HG03108 (cell line): ENCODE measurements at regions not wholly inside any gene's neighbourhood (a gene's known extent, or its start where the extent isn't known, plus 50 kb on each side); places are given as distances from the start of the nearest gene placed in this dataset.

Source experiments
- ATAC-seq: cut with Tn5 transposase; IDR thresholded peaks from one replicate; pipeline ENCODE4 v1.9.1; 2021; ENCODE audit warnings: moderate library complexity; ENCODE audit not compliant: unreplicated experiment

DNA sequence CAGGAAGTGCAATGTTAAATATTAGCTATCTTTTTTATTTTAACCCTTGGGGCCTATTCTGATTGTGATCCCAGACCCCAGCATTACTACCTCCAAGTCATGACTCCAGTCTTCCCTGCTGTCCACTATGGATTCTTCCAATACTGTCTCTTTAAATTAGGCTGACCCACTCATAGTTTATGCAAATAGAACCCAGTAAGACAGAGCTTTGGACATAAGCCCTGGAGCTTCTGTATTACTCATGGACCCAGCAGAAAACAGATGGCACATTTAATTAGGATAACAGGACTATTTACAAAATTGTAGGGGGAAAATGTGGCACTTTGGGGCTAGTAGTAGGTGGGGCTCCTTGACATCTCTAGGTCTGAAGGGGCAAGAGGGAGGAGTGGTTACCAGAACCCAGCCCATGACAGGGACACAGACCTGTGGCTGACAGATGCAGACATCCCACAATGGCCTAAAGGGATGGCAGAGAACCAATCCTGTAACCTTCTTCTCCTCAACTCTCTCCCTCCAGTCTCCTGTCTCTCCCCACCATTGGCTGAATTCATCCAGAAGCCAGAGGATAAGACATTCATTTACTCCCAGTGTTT, 233.5 kb downstream of the OMA1 start:
- no peak for ATAC-seq

- no peak for ATAC-seq
Measured at GRCh38 chr1:58312461-58312860, 234.1 kb downstream of the OMA1 start.

- no peak for ATAC-seq
Measured at GRCh38 chr1:58310881-58311280, 235.6 kb downstream of the OMA1 start.

DNA sequence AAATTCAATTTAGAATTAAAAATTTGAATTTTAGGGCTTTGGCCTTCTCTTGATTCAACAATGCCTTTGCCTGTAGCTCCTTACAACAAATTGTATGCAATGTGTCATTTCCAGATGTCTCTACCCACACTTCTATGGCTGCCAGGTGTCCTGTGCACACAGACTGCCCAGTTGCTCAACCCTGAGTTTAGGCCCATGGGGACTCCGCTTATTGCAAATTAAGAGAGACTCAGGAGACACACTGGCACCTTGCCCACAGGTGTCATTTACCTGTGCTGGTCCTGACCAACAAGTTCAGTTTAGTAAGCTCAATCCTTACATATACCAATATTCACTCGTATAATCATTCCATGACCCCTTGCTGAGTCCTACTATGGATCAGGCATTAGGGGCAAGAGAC, 236.1 kb downstream of the OMA1 start:
- no peak for ATAC-seq

GRCh38 chr1:58308206-58308605, 238.3 kb downstream of the OMA1 start:
- ATAC-seq, result no peak

DNA sequence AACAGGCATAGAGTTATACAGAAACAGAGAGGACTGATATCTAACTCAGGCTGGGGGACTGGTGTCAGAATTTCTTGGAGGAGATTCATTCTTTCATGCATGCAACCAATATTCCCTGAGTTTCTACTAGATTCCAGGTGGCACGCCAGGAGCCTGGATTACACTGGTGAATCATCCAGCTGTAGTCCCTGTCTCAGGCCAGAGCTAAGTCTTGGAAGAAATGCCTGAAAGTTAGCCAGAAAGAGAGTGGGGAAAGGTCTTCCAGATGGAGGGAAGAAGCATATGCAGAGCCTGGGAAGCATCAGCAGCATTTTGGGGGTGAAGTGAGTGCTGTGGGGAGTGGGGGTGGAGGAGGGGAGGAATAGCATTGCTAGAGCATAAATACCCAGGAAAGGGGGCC, 239.1 kb downstream of the OMA1 start:
- ATAC-seq, result no peak

DNA sequence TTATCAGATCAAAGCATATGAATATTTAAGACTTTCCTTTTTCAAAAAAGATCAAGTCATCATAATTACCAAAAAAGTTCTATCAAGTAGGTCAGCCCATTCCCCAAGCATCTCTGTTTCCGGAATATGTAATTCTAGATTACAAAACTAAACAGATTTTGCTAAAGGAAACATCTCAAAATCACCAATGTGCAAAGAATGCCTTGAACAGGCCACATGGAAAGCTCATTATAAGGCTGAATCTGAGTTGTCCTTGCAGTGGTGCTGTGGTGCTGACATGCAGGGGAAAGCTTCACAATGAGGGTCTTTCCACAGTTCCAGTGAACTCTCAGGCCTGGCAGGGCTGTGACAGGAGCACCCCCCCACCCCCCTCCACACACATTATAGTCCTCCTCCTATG, 240.9 kb downstream of the OMA1 start:
- ATAC-seq, result no peak

DNA sequence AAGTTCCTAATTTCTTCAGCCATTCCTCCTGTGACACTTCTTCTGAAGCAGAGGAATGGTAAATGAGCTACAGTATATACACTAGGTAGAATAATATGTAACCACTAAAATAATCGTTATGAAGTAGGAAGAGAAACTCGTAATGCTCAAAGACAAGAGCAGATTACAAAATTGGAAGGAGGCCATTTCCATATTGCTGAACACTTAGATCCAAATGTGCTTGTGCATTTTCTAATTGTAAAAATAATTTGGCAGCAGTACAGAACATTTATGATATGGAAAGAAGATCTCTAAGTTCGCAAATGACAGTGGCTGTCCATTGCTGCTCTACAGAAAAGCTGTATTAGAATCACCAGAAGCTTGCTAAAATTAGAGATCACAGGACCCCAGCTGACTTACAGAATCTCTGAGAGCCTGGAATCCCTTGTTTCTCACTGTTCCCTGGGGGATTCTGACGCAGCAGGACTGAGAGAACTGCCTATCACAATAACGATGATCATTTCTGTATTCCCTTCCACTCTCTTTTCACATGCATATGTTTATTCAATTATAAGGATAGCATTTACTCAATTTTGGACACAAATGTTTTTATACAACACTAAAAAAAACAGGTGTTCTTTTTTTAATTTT, 242.1 kb downstream of the OMA1 start:
- ATAC-seq, result no peak

- ATAC-seq, result no peak
Measured at GRCh38 chr1:58303841-58304240, 242.7 kb downstream of the OMA1 start.

- no peak for ATAC-seq
Measured at GRCh38 chr1:58293388-58293787, 253.1 kb downstream of the OMA1 start.

DNA sequence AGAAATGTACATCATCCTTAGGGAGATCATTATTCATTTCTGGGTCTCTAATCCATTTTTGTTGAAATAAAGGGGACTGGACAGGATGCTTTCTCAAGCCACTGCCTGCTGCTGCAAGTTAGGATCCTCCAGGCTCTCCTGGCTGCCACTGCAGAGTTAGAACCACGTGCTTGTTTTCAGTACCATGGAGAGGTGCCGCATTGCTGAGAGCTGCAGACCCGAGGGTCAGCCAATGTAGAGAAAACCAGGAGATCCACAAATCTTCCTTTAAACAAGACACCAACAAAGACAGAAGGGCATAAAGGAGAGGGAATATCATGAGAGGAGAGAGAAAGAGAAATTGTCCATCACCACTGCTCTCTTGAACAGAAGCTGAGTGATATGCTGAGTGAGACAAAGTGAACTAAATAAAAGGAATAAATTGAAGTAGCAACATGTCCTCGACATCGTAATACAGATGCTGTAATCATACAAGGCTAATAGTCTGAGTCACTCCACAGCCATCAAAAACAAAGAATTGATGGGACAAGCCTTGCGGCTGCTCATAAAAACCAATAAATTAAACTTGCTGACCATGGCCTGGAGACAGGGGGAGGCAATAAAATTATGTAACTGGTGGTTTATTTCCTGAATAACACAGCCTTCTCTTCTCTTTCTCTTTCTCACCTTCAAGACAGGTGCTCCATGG, 255.7 kb downstream of the OMA1 start:
- no peak for ATAC-seq

DNA sequence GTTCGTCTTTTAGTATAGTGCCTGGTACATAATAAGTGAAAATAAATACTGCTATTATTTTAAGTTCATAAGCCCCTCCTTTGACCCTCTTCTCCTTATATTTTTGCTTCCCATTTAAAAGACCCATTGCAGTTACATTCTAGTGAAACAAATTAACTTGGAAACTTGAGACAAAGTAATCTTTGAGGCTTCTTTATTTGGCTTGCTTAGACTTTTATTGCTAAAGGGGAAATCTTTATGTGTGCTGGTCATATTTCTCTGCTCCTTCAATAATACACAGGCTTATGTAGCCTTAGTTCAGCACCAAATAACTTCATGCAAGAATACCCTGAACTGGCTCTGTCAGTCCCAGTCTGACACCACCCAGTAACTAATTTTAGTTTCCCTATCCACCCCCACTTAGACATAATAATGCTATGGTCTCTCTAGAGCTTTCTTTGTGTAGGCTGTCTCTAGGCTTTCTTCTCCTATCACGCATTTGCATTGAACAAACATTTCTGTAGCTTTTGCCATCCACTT, 257.8 kb downstream of the OMA1 start:
- ATAC-seq, result no peak

DNA sequence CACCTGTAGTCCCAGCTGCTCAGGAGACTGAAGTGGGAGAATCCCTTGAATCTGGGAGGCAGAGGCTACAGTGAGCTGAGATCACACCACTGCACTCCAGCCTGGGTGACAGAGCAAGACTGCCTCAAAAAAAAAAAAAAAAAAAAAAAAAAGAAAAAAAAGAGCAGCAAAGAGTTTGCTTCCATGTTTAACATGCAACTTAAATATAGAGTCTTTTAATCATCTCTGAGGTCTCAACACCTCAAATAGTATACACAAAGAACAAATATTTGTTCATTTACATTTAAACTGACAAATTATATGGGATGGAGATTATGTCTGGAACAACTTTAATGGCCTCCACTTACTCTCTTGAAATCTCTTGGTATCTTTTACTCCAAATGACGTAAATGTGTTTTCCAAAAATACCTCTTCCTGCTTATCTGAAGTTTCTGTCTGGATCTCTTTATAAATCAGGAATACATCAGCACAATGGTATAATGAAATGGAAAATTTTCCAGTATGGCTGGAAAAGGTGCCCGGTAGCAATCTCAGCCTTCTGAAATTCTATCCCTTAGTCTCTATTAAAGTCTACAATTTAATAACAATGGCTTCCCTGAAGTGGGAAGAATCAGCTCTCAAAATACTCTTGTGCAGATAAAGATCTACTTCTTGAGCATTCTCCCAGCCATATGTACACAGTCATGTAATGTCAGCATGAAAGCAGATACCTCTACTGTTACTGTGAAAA, 258.5 kb downstream of the OMA1 start:
- no peak for ATAC-seq

DNA sequence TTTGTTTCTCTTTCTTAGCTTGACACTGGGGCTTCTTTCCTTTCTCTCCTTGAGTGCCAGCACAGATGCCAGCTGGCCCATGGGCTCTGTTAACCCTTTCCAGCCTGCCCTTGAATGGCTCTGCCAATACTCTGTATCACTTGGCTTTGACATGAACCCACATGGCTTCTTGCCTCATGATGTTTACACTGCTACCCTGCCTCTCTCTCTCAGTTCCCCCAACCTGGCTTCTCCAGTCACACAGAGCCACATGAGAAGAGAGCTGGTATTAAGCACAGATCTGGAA, 262.4 kb downstream of the OMA1 start:
- no peak for ATAC-seq

DNA sequence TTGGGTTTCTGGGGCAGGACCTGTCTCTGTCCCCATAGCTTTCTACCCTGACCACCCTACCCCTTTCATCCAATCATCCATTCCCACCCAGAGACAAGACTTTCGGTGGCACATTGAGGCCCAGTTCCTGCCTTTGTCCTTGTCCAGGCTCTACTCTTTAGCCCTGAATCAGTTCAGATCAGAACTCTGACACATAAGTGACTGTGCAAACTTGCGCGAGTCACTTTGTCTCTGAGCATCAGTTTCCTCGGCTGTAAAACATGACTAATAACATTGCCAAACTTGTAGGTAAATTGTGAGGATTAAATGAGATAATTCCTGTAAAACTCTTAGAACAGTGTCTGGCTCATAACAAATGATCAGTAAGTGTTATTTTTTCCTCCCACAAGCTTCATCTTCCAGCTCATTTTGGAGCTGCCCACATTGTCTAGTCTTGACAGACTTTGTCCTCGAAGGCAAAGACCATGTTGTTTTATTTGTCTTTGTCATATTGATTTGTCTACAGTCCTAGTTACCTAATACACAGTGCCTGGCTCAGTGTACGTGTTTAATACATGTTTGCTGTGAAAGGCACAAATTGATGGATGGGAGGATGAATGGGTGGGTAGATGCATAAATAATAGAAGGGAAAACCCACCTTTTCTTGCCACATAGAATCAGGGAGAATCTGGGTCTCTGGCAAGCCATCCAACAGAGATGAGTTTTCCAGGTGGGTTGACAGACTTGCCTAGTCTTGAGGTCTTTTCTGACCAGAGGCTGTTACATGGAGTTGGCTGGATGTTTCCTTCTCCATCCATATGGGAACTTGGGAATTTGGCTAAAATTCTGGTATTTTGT, 262.9 kb downstream of the OMA1 start:
- no peak for ATAC-seq

DNA sequence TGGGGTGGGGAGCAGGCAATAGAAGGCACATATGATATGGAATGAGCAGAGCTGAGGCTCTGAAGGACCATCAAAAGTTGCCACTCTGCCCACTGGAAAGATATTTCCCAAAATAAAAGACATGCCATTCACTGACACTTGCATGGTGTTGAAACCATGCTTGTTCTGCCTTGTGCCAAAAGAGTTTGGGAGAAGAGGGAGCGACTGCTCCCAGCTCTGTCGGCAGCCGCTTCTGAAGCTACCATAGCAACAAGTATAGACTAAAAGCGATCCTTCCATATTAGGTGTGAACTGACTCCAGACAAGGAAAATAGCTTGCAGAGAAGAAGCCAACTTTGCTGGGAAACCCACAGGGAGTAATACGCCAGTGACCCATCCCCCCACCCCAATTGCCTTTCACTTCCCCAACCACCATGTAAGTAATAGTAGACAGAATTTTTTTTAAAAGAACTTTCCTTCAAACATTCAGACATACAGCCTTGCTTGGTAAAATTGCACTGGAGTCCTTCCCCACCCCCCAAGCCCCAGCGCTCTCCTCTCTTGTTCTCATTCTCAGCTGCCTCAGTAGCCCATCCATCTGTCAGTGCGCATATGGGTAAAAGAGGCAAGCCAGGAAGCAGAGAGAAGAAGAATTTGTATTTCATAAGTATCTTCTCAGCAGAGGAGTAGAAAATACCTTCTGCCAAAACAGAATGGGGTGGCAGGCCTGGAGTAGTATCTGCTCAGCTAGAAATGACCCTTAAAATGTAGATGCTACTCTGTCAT, 263.7 kb downstream of the OMA1 start:
- ATAC-seq, result no peak

GRCh38 chr1:58266242-58266641, 280.3 kb downstream of the OMA1 start:
- no peak for ATAC-seq

- no peak for ATAC-seq
Measured at GRCh38 chr1:58264462-58264861, 282.1 kb downstream of the OMA1 start.

GRCh38 chr1:58262702-58263101, 283.8 kb downstream of the OMA1 start:
- ATAC-seq, result no peak

DNA sequence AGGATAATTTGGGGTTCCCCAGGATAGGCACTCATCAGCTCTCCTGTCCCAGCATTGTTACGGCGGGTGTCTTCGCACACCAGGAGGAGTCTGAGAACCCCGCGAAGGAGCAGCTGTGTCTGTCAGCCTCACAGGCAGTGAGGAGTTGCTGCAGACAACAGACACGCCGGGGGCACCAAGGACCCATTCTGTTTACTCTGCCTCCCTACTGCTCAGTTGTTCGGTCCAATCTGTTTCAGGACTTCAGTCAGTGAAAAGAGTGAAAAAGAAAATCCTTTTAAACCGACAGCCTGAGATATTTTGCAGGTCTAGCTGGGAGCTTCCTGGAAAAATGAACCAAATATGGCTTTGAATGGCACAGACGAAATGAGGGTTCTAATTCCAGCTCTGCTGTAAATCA, 288.4 kb downstream of the OMA1 start:
- no peak for ATAC-seq
